Osteoblast (primary cell): ENCODE measurements at regions not wholly inside any gene's neighbourhood (a gene's known extent, or its start where the extent isn't known, plus 50 kb on each side); places are given as distances from the start of the nearest gene placed in this dataset.
A peak's percentile ranks its signal among the peaks of the same experiment; 100 is the strongest.

Source experiments
- DNase-seq: peaks from one replicate; pipeline ENCODE4 v3.0.0; 2011; ENCODE audit warnings: low spot score, mixed read lengths; ENCODE audit not compliant: insufficient read length; ENCODE audit errors: missing footprints
- H2AFZ ChIP-seq: 2 replicates; pipeline ENCODE4 v1.6.0; 2011; ENCODE audit warnings: mild to moderate bottlenecking, low read length
- H3K27ac ChIP-seq: 2 replicates; pipeline ENCODE4 v1.5.1; 2011; ENCODE audit warnings: mild to moderate bottlenecking, low read depth, low read length, moderate library complexity
- H3K27me3 ChIP-seq: 2 replicates; pipeline ENCODE4 v1.6.0; 2012; ENCODE audit warnings: mild to moderate bottlenecking, control low read depth, inconsistent platforms, low read length, moderate library complexity; ENCODE audit not compliant: insufficient read depth
- H3K36me3 ChIP-seq: 2 replicates; pipeline ENCODE4 v1.5.1; 2011; ENCODE audit warnings: mild to moderate bottlenecking, low read length, control low read depth, moderate library complexity; ENCODE audit not compliant: insufficient read depth
- H3K4me1 ChIP-seq: 2 replicates; pipeline ENCODE4 v1.5.1; 2011; ENCODE audit warnings: mild to moderate bottlenecking, low read length, control low read depth, moderate library complexity; ENCODE audit not compliant: insufficient read depth
- H3K4me2 ChIP-seq: 2 replicates; pipeline ENCODE4 v1.6.0; 2011; ENCODE audit warnings: mild to moderate bottlenecking, low read length; ENCODE audit not compliant: insufficient read depth
- H3K4me3 ChIP-seq: fragments of 200-600 bp; sonication (generic); 3 replicates; pipeline ENCODE4 v1.5.1; 2012; ENCODE audit warnings: mild to moderate bottlenecking, low read length, inconsistent platforms; ENCODE audit not compliant: insufficient read depth
- H3K79me2 ChIP-seq: 2 replicates; pipeline ENCODE4 v1.6.0; 2012; ENCODE audit warnings: mild to moderate bottlenecking, low read length, control low read depth, inconsistent platforms; ENCODE audit not compliant: insufficient read depth
- H3K9me3 ChIP-seq: 2 replicates; pipeline ENCODE4 v1.5.1; 2011; ENCODE audit warnings: low read depth, low read length, control low read depth
- H4K20me1 ChIP-seq: 2 replicates; pipeline ENCODE4 v1.6.0; 2012; ENCODE audit warnings: mild to moderate bottlenecking, low read length, control low read depth; ENCODE audit not compliant: insufficient read depth
- CTCF ChIP-seq: IDR thresholded peaks from 2 replicates; pipeline ENCODE4 v1.5.1; 2011; ENCODE audit warnings: mild to moderate bottlenecking, low read depth, low read length, moderate library complexity; ENCODE audit errors: extremely low read depth

GRCh38 chr9:100927763-100928162 is 100.8 kb upstream of the PLPPR1 start:
- no peak for TF ChIP-seq CTCF
- H4K20me1 ChIP-seq = no peaks in the 10 kb centered on the region

GRCh38 chr9:100933656-100934055 is 94.9 kb upstream of the PLPPR1 start:
- no peaks in the 10 kb centered on the region for H3K27me3 ChIP-seq
- no peak overlapping the region for H3K4me3 ChIP-seq
- H3K27ac ChIP-seq = no peak overlapping the region
- H3K36me3 ChIP-seq = no peaks in the 10 kb centered on the region
- no peak overlapping the region for H3K4me2 ChIP-seq
- no peaks in the 10 kb centered on the region for H3K4me1 ChIP-seq
- peaks cover 4% of the 10 kb centered on the region for H3K9me3 ChIP-seq
- no peak for DNase-seq
- H2AFZ ChIP-seq = no peak overlapping the region
- no peak for TF ChIP-seq CTCF
- no peaks in the 10 kb centered on the region for H3K79me2 ChIP-seq
- no peaks in the 10 kb centered on the region for H4K20me1 ChIP-seq

More at GRCh38 chr9:100927763-100928162, 100.8 kb upstream of the PLPPR1 start:
- H3K4me3 ChIP-seq = no peak overlapping the region
- no peak overlapping the region for H3K4me2 ChIP-seq
- no peak overlapping the region for H2AFZ ChIP-seq
- H3K36me3 ChIP-seq = no peaks in the 10 kb centered on the region
- H3K27me3 ChIP-seq = no peaks in the 10 kb centered on the region
- DNase-seq = peak; percentile 49
- H3K9me3 ChIP-seq = no peaks in the 10 kb centered on the region
- no peaks in the 10 kb centered on the region for H3K4me1 ChIP-seq
- no peak overlapping the region for H3K27ac ChIP-seq
- no peaks in the 10 kb centered on the region for H3K79me2 ChIP-seq

- H3K36me3 ChIP-seq = no peaks in the 10 kb centered on the region
- no peaks in the 10 kb centered on the region for H3K4me1 ChIP-seq
- no peak overlapping the region for H3K4me2 ChIP-seq
- no peak overlapping the region for H2AFZ ChIP-seq
- no peaks in the 10 kb centered on the region for H3K79me2 ChIP-seq
- no peaks in the 10 kb centered on the region for H3K27me3 ChIP-seq
- DNase-seq = no peak
- TF ChIP-seq CTCF = no peak
- H3K27ac ChIP-seq = no peak overlapping the region
- H3K9me3 ChIP-seq = peaks cover 4% of the 10 kb centered on the region
- no peak overlapping the region for H3K4me3 ChIP-seq
- H4K20me1 ChIP-seq = no peaks in the 10 kb centered on the region
These were observed 91.1 kb upstream of the PLPPR1 start for GRCh38 chr9:100937382-100937781.

GRCh38 chr9:100938507-100938906 is 90.0 kb upstream of the PLPPR1 start:
- H3K4me3 ChIP-seq = no peak overlapping the region
- H2AFZ ChIP-seq = no peak overlapping the region
- DNase-seq = peak; percentile 4
- H3K4me1 ChIP-seq = no peaks in the 10 kb centered on the region
- H3K27me3 ChIP-seq = no peaks in the 10 kb centered on the region
- H3K4me2 ChIP-seq = no peak overlapping the region
- no peak for TF ChIP-seq CTCF
- no peaks in the 10 kb centered on the region for H3K79me2 ChIP-seq
- no peaks in the 10 kb centered on the region for H3K36me3 ChIP-seq
- H3K27ac ChIP-seq = no peak overlapping the region
- no peaks in the 10 kb centered on the region for H4K20me1 ChIP-seq
- H3K9me3 ChIP-seq = peaks cover 4% of the 10 kb centered on the region
